Brain microvascular endothelial cell (primary cell): ENCODE measurements at regions not wholly inside any gene's neighbourhood (a gene's known extent, or its start where the extent isn't known, plus 50 kb on each side); places are given as distances from the start of the nearest gene placed in this dataset.

Experiments
- DNase-seq: peaks from one replicate; pipeline ENCODE4 v3.0.0-alpha.2; 2020
- H3K27ac ChIP-seq: fragments of 250-450 bp; sonication (Bioruptor Pico); 2 replicates; pipeline ENCODE4 v1.5.1; 2020; ENCODE audit warnings: mild to moderate bottlenecking, moderate library complexity
- H3K27me3 ChIP-seq: fragments of 250-450 bp; sonication (Bioruptor Pico); replicated peaks from 2 replicates; pipeline ENCODE4 v1.5.1; 2020; ENCODE audit warnings: mild to moderate bottlenecking
- H3K36me3 ChIP-seq: fragments of 250-450 bp; sonication (Bioruptor Pico); replicated peaks from 2 replicates; pipeline ENCODE4 v1.5.1; 2020; ENCODE audit warnings: mild to moderate bottlenecking
- H3K4me3 ChIP-seq: 2 replicates; pipeline ENCODE4 v1.5.1; 2011; ENCODE audit warnings: low read depth, mild to moderate bottlenecking, control low read depth, low read length, moderate library complexity
- in situ Hi-C: cut with HindIII; loops from 2 replicates; pipeline ENCODE4 v1.10.0; 2017; ENCODE audit warnings: low sequenced_read_pairs, low pct_ligation_motif_present
- TF ChIP-seq, protein P1 (sequence below): IDR thresholded peaks from 2 replicates; pipeline ENCODE4 v1.5.1; 2011; ENCODE audit warnings: low read depth, mild to moderate bottlenecking, moderate library complexity, low read length, control low read depth, inconsistent platforms; ENCODE audit errors: missing control alignments

- no peaks in the 10 kb centered on the region for H3K36me3 ChIP-seq
- no peak for DNase-seq
- in situ Hi-C loops: no loop called here
- no peak overlapping the region for H3K4me3 ChIP-seq
- TF ChIP-seq, protein P1, sequence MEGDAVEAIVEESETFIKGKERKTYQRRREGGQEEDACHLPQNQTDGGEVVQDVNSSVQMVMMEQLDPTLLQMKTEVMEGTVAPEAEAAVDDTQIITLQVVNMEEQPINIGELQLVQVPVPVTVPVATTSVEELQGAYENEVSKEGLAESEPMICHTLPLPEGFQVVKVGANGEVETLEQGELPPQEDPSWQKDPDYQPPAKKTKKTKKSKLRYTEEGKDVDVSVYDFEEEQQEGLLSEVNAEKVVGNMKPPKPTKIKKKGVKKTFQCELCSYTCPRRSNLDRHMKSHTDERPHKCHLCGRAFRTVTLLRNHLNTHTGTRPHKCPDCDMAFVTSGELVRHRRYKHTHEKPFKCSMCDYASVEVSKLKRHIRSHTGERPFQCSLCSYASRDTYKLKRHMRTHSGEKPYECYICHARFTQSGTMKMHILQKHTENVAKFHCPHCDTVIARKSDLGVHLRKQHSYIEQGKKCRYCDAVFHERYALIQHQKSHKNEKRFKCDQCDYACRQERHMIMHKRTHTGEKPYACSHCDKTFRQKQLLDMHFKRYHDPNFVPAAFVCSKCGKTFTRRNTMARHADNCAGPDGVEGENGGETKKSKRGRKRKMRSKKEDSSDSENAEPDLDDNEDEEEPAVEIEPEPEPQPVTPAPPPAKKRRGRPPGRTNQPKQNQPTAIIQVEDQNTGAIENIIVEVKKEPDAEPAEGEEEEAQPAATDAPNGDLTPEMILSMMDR: no peak
- no peaks in the 10 kb centered on the region for H3K27me3 ChIP-seq
- no peak overlapping the region for H3K27ac ChIP-seq
Observed at GRCh38 chr5:40080191-40080590, 599.5 kb upstream of the PTGER4 start.

DNA sequence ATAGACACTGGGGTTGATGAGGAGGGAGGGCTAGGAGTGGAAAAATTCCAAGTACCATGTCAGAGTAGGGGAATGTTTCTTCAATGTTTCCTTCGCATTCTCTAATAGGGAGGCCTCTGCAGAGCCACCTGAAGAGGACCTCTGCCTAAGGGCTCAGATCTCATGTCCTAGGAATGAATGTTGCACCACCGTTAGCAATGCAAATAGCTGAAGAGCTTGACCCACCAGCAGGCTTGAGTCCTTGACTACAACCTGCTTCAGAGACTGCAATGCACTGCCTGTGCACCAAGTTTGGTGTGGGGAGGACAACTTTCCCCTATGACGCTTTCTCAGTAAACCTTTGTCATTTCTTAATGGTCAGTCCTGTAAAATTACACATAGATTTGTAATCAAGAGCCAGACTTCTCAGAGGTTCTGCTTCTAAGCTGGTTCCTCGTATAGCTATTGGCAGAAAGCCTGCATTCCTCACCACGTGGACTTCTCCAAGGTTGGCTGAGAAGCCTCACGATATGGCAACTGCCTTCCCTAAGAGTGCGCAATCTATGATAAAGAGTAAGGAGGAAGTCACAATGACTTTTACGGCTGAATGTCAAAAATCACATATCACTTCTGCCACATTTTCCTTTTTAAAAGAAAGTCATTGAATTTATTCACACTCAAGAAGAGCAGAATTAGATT lies 600.7 kb upstream of the PTGER4 start:
- no peaks in the 10 kb centered on the region for H3K36me3 ChIP-seq
- in situ Hi-C loops: no loop called here
- TF ChIP-seq, protein P1: no peak
- no peaks in the 10 kb centered on the region for H3K27me3 ChIP-seq
- DNase-seq: no peak
- H3K27ac ChIP-seq: no peak overlapping the region
- no peak overlapping the region for H3K4me3 ChIP-seq

DNA sequence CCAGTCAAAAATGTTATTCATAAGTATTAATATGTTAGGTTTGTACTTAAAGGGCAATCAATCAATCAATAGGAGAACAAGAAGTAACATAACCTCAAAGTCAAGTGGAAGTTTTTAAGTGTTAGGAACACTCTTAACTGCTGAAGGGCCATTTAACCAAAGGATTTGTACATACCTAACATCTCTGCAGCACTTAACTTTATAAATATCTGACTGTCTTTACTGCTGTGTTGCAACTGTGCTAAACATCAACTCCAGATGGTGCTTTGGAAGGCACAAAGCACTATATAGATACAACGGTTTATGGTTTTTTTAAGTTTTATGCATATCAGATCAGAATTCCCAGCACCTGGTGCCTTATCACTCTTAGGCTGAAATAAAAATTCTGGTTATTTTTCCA lies 604.9 kb upstream of the PTGER4 start:
- H3K27ac ChIP-seq: no peak overlapping the region
- no peak overlapping the region for H3K4me3 ChIP-seq
- H3K27me3 ChIP-seq: no peaks in the 10 kb centered on the region
- TF ChIP-seq, protein P1: no peak
- no peak for DNase-seq
- no peaks in the 10 kb centered on the region for H3K36me3 ChIP-seq
- in situ Hi-C loops: no loop called here

GRCh38 chr5:40073927-40074326 lies 605.8 kb upstream of the PTGER4 start:
- in situ Hi-C loops: no loop called here
- TF ChIP-seq, protein P1: no peak

DNA sequence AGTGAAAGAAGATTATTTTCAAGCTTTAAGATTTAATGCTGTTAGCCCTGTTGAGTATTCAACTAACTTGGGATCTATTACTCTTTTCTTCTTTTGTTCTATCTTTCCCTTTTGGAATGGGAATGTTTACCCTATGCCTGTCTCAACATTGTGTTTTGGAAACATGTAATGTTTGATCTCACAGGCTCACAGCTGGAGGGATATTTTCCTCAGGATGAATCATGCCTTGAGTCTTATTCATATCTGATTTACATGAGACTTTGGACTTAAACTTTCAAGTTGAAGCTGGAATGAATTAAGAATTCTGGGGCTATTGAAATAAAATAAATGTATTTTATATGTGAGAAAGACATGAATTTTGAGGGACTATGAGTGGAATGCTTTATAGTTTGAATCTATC lies 607.8 kb upstream of the PTGER4 start:
- peak; percentile 25 for DNase-seq
- in situ Hi-C loops: no loop called here
- H3K4me3 ChIP-seq: no peak overlapping the region
- H3K27me3 ChIP-seq: no peaks in the 10 kb centered on the region
- TF ChIP-seq, protein P1: no peak
- no peaks in the 10 kb centered on the region for H3K36me3 ChIP-seq
- H3K27ac ChIP-seq: no peak overlapping the region

More at GRCh38 chr5:40073927-40074326, 605.8 kb upstream of the PTGER4 start:
- Histone ChIP-seq H3K4me3 (no peak overlapping the region), H3K27me3 (no peaks in the 10 kb centered on the region), H3K27ac (no peak overlapping the region), H3K36me3 (no peaks in the 10 kb centered on the region)
- no peak for DNase-seq

DNA sequence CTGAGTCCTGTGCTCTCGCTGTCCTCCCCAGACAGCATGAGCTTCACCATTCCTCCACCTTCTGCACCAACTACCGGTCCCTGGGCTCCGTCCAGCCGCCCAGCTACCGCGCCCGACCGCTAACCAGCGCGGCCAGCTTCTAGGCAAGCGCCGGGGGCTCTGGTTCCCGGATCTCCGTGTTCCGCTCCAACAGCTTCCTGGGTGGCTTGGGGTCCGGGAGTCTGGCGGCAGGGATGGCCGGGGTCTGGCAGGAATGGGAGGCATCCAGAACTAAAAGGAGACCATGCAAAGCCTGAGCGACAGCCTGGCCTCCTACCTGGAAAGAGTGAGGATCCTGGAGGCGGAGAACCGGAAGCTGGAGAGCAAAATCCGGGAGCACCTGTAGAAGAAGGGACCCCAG lies 613.1 kb upstream of the PTGER4 start:
- no peak overlapping the region for H3K27ac ChIP-seq
- H3K27me3 ChIP-seq: no peaks in the 10 kb centered on the region
- in situ Hi-C loops: no loop called here
- H3K36me3 ChIP-seq: no peaks in the 10 kb centered on the region
- TF ChIP-seq, protein P1: no peak
- no peak overlapping the region for H3K4me3 ChIP-seq
- no peak for DNase-seq
